ENCODE measurements at regions not wholly inside any gene's neighbourhood (a gene's known extent, or its start where the extent isn't known, plus 50 kb on each side); places are given as distances from the start of the nearest gene placed in this dataset.

DNA sequence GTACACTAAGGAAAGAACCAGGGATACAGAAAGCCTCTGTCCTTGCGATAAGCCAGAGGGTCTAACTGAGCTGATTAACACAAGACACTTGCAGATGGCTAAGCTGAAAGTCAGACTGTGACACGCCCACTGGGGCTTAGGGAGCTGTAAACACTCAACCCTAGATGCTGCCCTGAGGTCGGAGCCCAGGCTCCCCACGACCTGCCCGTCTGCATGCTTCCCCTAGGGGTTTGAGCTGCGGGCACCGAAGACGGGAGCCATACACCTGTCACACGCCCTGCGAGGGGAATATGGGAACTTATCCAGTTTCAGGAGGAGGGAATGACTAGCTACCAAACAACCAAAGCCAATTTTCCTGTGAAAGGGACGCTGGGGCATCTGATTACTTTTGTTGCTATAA, 96.0 kb downstream of the HTR5A start:
- TF ChIP-seq MYC (IDR thresholded peaks at IDR 0.05; ENCODE audit: low read depth, low read length): no peak
- TF ChIP-seq POLR2A (IDR thresholded peaks at IDR 0.05; ENCODE audit: low read depth, low read length): no peak
- TF ChIP-seq, protein P1, sequence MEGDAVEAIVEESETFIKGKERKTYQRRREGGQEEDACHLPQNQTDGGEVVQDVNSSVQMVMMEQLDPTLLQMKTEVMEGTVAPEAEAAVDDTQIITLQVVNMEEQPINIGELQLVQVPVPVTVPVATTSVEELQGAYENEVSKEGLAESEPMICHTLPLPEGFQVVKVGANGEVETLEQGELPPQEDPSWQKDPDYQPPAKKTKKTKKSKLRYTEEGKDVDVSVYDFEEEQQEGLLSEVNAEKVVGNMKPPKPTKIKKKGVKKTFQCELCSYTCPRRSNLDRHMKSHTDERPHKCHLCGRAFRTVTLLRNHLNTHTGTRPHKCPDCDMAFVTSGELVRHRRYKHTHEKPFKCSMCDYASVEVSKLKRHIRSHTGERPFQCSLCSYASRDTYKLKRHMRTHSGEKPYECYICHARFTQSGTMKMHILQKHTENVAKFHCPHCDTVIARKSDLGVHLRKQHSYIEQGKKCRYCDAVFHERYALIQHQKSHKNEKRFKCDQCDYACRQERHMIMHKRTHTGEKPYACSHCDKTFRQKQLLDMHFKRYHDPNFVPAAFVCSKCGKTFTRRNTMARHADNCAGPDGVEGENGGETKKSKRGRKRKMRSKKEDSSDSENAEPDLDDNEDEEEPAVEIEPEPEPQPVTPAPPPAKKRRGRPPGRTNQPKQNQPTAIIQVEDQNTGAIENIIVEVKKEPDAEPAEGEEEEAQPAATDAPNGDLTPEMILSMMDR (IDR thresholded peaks at IDR 0.05; ENCODE audit: extremely low read depth in 1 of 2, insufficient read depth in 1 of 2, low read depth in 1 of 2, low read length in 2 of 2): no peak
- no peak for TF ChIP-seq FOS (IDR thresholded peaks at IDR 0.05; ENCODE audit: borderline replicate concordance, insufficient read depth, low read length)
- TF ChIP-seq EZH2 (IDR thresholded peaks at IDR 0.05; ENCODE audit: borderline replicate concordance, low read depth, low read length, severe bottlenecking): no peak
- no peak for TF ChIP-seq GATA2 (IDR thresholded peaks at IDR 0.05; ENCODE audit: insufficient read depth, insufficient read length, low read depth, low read length)
- dilution Hi-C loops (cut with MboI; ENCODE audit: extremely low pct_ligation_motif_present, low sequenced_read_pairs): no loop called here
- BruUV-seq (replicated peaks): no TSS peak
- POLR2A ChIA-PET: interaction anchor here (0.7 to 1.4 kb wide), 2 partner anchors 163 to 203 kb away, joined by 3 to 4 read pairs; partner anchors contain the start of gene PAXIP1
- no peak overlapping the region for H3K4me2 ChIP-seq (ENCODE audit: insufficient read depth, low read length)
- no peak overlapping the region for H3K9ac ChIP-seq (replicated peaks; ENCODE audit: extremely low read depth, insufficient read depth, low read length)
- H3K4me1 ChIP-seq (ENCODE audit: control insufficient read depth, extremely low read depth, insufficient read depth, low read length): no peaks in the 10 kb centered on the region
- CTCF ChIA-PET: interaction anchor here (1.3 to 1.6 kb wide), 2 partner anchors 24 to 179 kb away, joined by 3 to 7 read pairs; no protein-coding TSS in a partner anchor
- H3K27me3 ChIP-seq (ENCODE audit: control insufficient read depth in 2 of 2, insufficient read depth in 2 of 2, low read length in 2 of 2): no peaks in the 10 kb centered on the region
- no peaks in the 10 kb centered on the region for H3K36me3 ChIP-seq (ENCODE audit: control insufficient read depth in 2 of 2, extremely low read depth in 1 of 2, insufficient read depth in 2 of 2, low read length in 2 of 2)
- no peaks in the 10 kb centered on the region for H4K20me1 ChIP-seq (replicated peaks; ENCODE audit: control insufficient read depth, extremely low read depth, insufficient read depth, low read length)
- intact Hi-C loops (cut with micrococcal nuclease): loop anchor here (1.0 to 2.0 kb wide), 6 partner anchors 24 to 238 kb away; partner anchors contain the start of genes HTR5A, INSIG1 and PAXIP1
- H3K9me1 ChIP-seq (replicated peaks; ENCODE audit: control insufficient read depth, extremely low read depth, insufficient read depth, low read length): no peaks in the 10 kb centered on the region
- no peaks in the 10 kb centered on the region for H3K79me2 ChIP-seq (ENCODE audit: control insufficient read depth, insufficient read depth, low read length)
- no peak overlapping the region for H3K27ac ChIP-seq (ENCODE audit: insufficient read depth, low read depth, low read length)
- no peak overlapping the region for H2AFZ ChIP-seq (ENCODE audit: low read depth, low read length)
- no peaks in the 10 kb centered on the region for H3K9me3 ChIP-seq (replicated peaks; ENCODE audit: control insufficient read depth, insufficient read depth, low read length)
- FAIRE-seq (no peak), DNase-seq (ENCODE audit: low read depth, low spot score) (no peak)
- H3K4me3 ChIP-seq (replicated peaks in 1 of 3; ENCODE audit: insufficient read depth in 1 of 3, low read depth in 1 of 3, low read length in 3 of 3): no peak overlapping the region
